ENCODE measurements at regions not wholly inside any gene's neighbourhood (a gene's known extent, or its start where the extent isn't known, plus 50 kb on each side); places are given as distances from the start of the nearest gene placed in this dataset.

GRCh38 chr4:177937041-177937440 lies 494.8 kb upstream of the AGA start:
- H3K4me3 ChIP-seq (ENCODE audit: low read depth, low read length): no peak overlapping the region
- H3K36me3 ChIP-seq (ENCODE audit: control insufficient read depth, insufficient read depth, low read length): no peaks in the 10 kb centered on the region
- no peaks in the 10 kb centered on the region for H3K4me1 ChIP-seq (ENCODE audit: control insufficient read depth, insufficient read depth, low read length)
- H3K9me3 ChIP-seq (ENCODE audit: control insufficient read depth, insufficient read depth, low read length): no peaks in the 10 kb centered on the region
- H3K9ac ChIP-seq (ENCODE audit: low read depth, low read length): no peak overlapping the region
- H3K27ac ChIP-seq (ENCODE audit: low read depth, low read length): no peak overlapping the region
- H3K27me3 ChIP-seq (ENCODE audit: control insufficient read depth, insufficient read depth, low read length): no peaks in the 10 kb centered on the region

- H3K9ac ChIP-seq (ENCODE audit: low read depth, low read length): no peak overlapping the region
- no peaks in the 10 kb centered on the region for H3K4me1 ChIP-seq (ENCODE audit: control insufficient read depth, insufficient read depth, low read length)
Measured at GRCh38 chr4:177938226-177938625, 496.0 kb upstream of the AGA start.

GRCh38 chr4:177945268-177945667 lies 503.0 kb upstream of the AGA start:
- H3K9ac ChIP-seq (ENCODE audit: low read depth, low read length): no peak overlapping the region
- no peak overlapping the region for H3K27ac ChIP-seq (ENCODE audit: low read depth, low read length)
- no peaks in the 10 kb centered on the region for H3K27me3 ChIP-seq (ENCODE audit: control insufficient read depth, insufficient read depth, low read length)
- no peaks in the 10 kb centered on the region for H3K4me1 ChIP-seq (ENCODE audit: control insufficient read depth, insufficient read depth, low read length)
- no peaks in the 10 kb centered on the region for H3K36me3 ChIP-seq (ENCODE audit: control insufficient read depth, insufficient read depth, low read length)
- no peaks in the 10 kb centered on the region for H3K9me3 ChIP-seq (ENCODE audit: control insufficient read depth, insufficient read depth, low read length)
- no peak overlapping the region for H3K4me3 ChIP-seq (ENCODE audit: low read depth, low read length)

More at GRCh38 chr4:177938226-177938625, 496.0 kb upstream of the AGA start:
- H3K4me3 ChIP-seq (ENCODE audit: low read depth, low read length): no peak overlapping the region
- no peaks in the 10 kb centered on the region for H3K27me3 ChIP-seq (ENCODE audit: control insufficient read depth, insufficient read depth, low read length)
- H3K27ac ChIP-seq (ENCODE audit: low read depth, low read length): no peak overlapping the region
- H3K36me3 ChIP-seq (ENCODE audit: control insufficient read depth, insufficient read depth, low read length): no peaks in the 10 kb centered on the region
- no peaks in the 10 kb centered on the region for H3K9me3 ChIP-seq (ENCODE audit: control insufficient read depth, insufficient read depth, low read length)

- no peak overlapping the region for H3K4me3 ChIP-seq (ENCODE audit: low read depth, low read length)
- no peak overlapping the region for H3K27ac ChIP-seq (ENCODE audit: low read depth, low read length)
- H3K36me3 ChIP-seq (ENCODE audit: control insufficient read depth, insufficient read depth, low read length): no peaks in the 10 kb centered on the region
- no peaks in the 10 kb centered on the region for H3K4me1 ChIP-seq (ENCODE audit: control insufficient read depth, insufficient read depth, low read length)
- H3K9ac ChIP-seq (ENCODE audit: low read depth, low read length): no peak overlapping the region
- no peaks in the 10 kb centered on the region for H3K27me3 ChIP-seq (ENCODE audit: control insufficient read depth, insufficient read depth, low read length)
- no peaks in the 10 kb centered on the region for H3K9me3 ChIP-seq (ENCODE audit: control insufficient read depth, insufficient read depth, low read length)
Measured at GRCh38 chr4:177947607-177948006, 505.4 kb upstream of the AGA start.

- Histone ChIP-seq H3K4me3 (ENCODE audit: low read depth, low read length) (no peak overlapping the region), H3K27me3 (ENCODE audit: control insufficient read depth, insufficient read depth, low read length) (no peaks in the 10 kb centered on the region), H3K36me3 (ENCODE audit: control insufficient read depth, insufficient read depth, low read length) (no peaks in the 10 kb centered on the region)
Measured at GRCh38 chr4:177948853-177949252, 506.6 kb upstream of the AGA start.

GRCh38 chr4:177951026-177951425 lies 508.8 kb upstream of the AGA start:
- Histone ChIP-seq H3K36me3 (ENCODE audit: control insufficient read depth, insufficient read depth, low read length) (no peaks in the 10 kb centered on the region), H3K9ac (ENCODE audit: low read depth, low read length) (no peak overlapping the region), H3K4me3 (ENCODE audit: low read depth, low read length) (no peak overlapping the region), H3K4me1 (ENCODE audit: control insufficient read depth, insufficient read depth, low read length) (no peaks in the 10 kb centered on the region), H3K27me3 (ENCODE audit: control insufficient read depth, insufficient read depth, low read length) (no peaks in the 10 kb centered on the region), H3K9me3 (ENCODE audit: control insufficient read depth, insufficient read depth, low read length) (no peaks in the 10 kb centered on the region), H3K27ac (ENCODE audit: low read depth, low read length) (no peak overlapping the region)

More at GRCh38 chr4:177948853-177949252, 506.6 kb upstream of the AGA start:
- no peak overlapping the region for H3K27ac ChIP-seq (ENCODE audit: low read depth, low read length)
- H3K9me3 ChIP-seq (ENCODE audit: control insufficient read depth, insufficient read depth, low read length): no peaks in the 10 kb centered on the region
- no peaks in the 10 kb centered on the region for H3K4me1 ChIP-seq (ENCODE audit: control insufficient read depth, insufficient read depth, low read length)
- no peak overlapping the region for H3K9ac ChIP-seq (ENCODE audit: low read depth, low read length)

- Histone ChIP-seq H3K4me3 (ENCODE audit: low read depth, low read length) (no peak overlapping the region), H3K4me1 (ENCODE audit: control insufficient read depth, insufficient read depth, low read length) (0 out of 2 replicates have a peak, but pooled peaks cover 11% of the 10 kb centered on the region), H3K36me3 (ENCODE audit: control insufficient read depth, insufficient read depth, low read length) (no peaks in the 10 kb centered on the region), H3K27me3 (ENCODE audit: control insufficient read depth, insufficient read depth, low read length) (no peaks in the 10 kb centered on the region), H3K27ac (ENCODE audit: low read depth, low read length) (no peak overlapping the region), H3K9ac (ENCODE audit: low read depth, low read length) (no peak overlapping the region), H3K9me3 (ENCODE audit: control insufficient read depth, insufficient read depth, low read length) (no peaks in the 10 kb centered on the region)
Measured at GRCh38 chr4:177952723-177953122, 510.5 kb upstream of the AGA start.

GRCh38 chr4:177957596-177958360 lies 515.5 kb upstream of the AGA start:
- Histone ChIP-seq H3K4me1 (ENCODE audit: control insufficient read depth, insufficient read depth, low read length) (0 out of 2 replicates have a peak, but pooled peaks cover 11% of the 10 kb centered on the region), H3K9me3 (ENCODE audit: control insufficient read depth, insufficient read depth, low read length) (no peaks in the 10 kb centered on the region), H3K9ac (ENCODE audit: low read depth, low read length) (no peak overlapping the region), H3K36me3 (ENCODE audit: control insufficient read depth, insufficient read depth, low read length) (no peaks in the 10 kb centered on the region), H3K27ac (ENCODE audit: low read depth, low read length) (no peak overlapping the region), H3K27me3 (ENCODE audit: control insufficient read depth, insufficient read depth, low read length) (no peaks in the 10 kb centered on the region), H3K4me3 (ENCODE audit: low read depth, low read length) (no peak overlapping the region)

- Histone ChIP-seq H3K4me1 (ENCODE audit: control insufficient read depth, insufficient read depth, low read length) (0 out of 2 replicates have a peak, but pooled peaks cover 11% of the 10 kb centered on the region), H3K27me3 (ENCODE audit: control insufficient read depth, insufficient read depth, low read length) (no peaks in the 10 kb centered on the region), H3K36me3 (ENCODE audit: control insufficient read depth, insufficient read depth, low read length) (no peaks in the 10 kb centered on the region), H3K27ac (ENCODE audit: low read depth, low read length) (no peak overlapping the region), H3K4me3 (ENCODE audit: low read depth, low read length) (no peak overlapping the region), H3K9ac (ENCODE audit: low read depth, low read length) (no peak overlapping the region), H3K9me3 (ENCODE audit: control insufficient read depth, insufficient read depth, low read length) (no peaks in the 10 kb centered on the region)
Measured at GRCh38 chr4:177960566-177960965, 518.3 kb upstream of the AGA start.

GRCh38 chr4:177961761-177962380 lies 519.6 kb upstream of the AGA start:
- no peaks in the 10 kb centered on the region for H3K36me3 ChIP-seq (ENCODE audit: control insufficient read depth, insufficient read depth, low read length)
- no peak overlapping the region for H3K27ac ChIP-seq (ENCODE audit: low read depth, low read length)
- no peak overlapping the region for H3K9ac ChIP-seq (ENCODE audit: low read depth, low read length)
- no peak overlapping the region for H3K4me3 ChIP-seq (ENCODE audit: low read depth, low read length)
- H3K4me1 ChIP-seq (ENCODE audit: control insufficient read depth, insufficient read depth, low read length): 0 out of 2 replicates have a peak, but pooled peaks cover 6% of the 10 kb centered on the region
- H3K9me3 ChIP-seq (ENCODE audit: control insufficient read depth, insufficient read depth, low read length): no peaks in the 10 kb centered on the region
- no peaks in the 10 kb centered on the region for H3K27me3 ChIP-seq (ENCODE audit: control insufficient read depth, insufficient read depth, low read length)

GRCh38 chr4:177964061-177964460 lies 521.8 kb upstream of the AGA start:
- no peak overlapping the region for H3K27ac ChIP-seq (ENCODE audit: low read depth, low read length)
- H3K4me3 ChIP-seq (ENCODE audit: low read depth, low read length): no peak overlapping the region
- H3K27me3 ChIP-seq (ENCODE audit: control insufficient read depth, insufficient read depth, low read length): no peaks in the 10 kb centered on the region
- H3K36me3 ChIP-seq (ENCODE audit: control insufficient read depth, insufficient read depth, low read length): no peaks in the 10 kb centered on the region
- H3K9ac ChIP-seq (ENCODE audit: low read depth, low read length): no peak overlapping the region
- no peaks in the 10 kb centered on the region for H3K9me3 ChIP-seq (ENCODE audit: control insufficient read depth, insufficient read depth, low read length)
- no peaks in the 10 kb centered on the region for H3K4me1 ChIP-seq (ENCODE audit: control insufficient read depth, insufficient read depth, low read length)
